ENCODE measurements at regions not wholly inside any gene's neighbourhood (a gene's known extent, or its start where the extent isn't known, plus 50 kb on each side); places are given as distances from the start of the nearest gene placed in this dataset.

DNA sequence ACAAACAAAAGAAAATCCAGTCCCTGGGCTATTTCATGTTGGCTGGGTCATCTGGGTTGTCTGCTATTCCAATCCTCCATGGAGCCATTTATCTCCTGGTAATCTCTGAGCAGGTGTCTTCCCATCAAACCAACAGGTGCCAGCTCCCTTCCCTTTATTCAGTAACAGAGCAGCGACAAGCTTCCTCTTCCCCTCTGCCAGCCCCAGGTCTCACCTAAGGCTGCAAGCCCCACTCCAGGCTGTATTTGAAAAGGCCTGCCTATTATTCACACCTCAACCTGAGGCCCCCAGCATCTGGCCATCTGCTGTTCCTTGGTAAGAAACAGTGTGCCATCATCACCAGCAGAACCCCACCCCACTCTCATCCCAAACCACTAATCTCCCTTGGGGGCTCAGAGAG is 436.2 kb downstream of the BUD13 start:
- TF ChIP-seq, protein P1, sequence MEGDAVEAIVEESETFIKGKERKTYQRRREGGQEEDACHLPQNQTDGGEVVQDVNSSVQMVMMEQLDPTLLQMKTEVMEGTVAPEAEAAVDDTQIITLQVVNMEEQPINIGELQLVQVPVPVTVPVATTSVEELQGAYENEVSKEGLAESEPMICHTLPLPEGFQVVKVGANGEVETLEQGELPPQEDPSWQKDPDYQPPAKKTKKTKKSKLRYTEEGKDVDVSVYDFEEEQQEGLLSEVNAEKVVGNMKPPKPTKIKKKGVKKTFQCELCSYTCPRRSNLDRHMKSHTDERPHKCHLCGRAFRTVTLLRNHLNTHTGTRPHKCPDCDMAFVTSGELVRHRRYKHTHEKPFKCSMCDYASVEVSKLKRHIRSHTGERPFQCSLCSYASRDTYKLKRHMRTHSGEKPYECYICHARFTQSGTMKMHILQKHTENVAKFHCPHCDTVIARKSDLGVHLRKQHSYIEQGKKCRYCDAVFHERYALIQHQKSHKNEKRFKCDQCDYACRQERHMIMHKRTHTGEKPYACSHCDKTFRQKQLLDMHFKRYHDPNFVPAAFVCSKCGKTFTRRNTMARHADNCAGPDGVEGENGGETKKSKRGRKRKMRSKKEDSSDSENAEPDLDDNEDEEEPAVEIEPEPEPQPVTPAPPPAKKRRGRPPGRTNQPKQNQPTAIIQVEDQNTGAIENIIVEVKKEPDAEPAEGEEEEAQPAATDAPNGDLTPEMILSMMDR (IDR thresholded peaks at IDR 0.05; ENCODE audit: borderline replicate concordance, control extremely low read depth, extremely low read depth, insufficient read depth, missing control alignments) = no peak
- DNase-seq (ENCODE audit: low spot score) = no peak
- in situ Hi-C loops (cut with MboI; ENCODE audit: low sequenced_read_pairs, unreplicated experiment) = no loop called here

DNA sequence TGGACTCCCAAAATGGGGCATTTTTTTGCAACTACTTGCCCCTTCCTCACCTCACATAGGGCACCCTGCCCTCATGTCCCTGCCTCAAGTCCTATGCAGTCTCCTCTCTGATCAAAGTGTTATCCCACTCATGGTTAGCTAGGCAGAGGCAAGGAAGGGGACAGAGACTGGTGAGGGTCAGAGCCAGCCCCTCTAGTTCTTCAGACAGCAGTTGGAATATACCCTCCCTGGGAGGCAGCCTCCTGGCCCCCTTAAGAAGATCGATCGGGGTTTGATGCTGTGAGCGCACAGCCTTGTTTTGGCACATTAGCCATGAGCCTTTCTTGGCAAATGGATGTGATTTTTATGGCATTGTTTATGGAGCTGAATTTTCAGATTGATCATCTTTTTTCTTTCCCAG is 436.9 kb downstream of the BUD13 start:
- TF ChIP-seq, protein P1 (IDR thresholded peaks at IDR 0.05; ENCODE audit: borderline replicate concordance, control extremely low read depth, extremely low read depth, insufficient read depth, missing control alignments) = no peak
- no peak for DNase-seq (ENCODE audit: low spot score)
- in situ Hi-C loops (cut with MboI; ENCODE audit: low sequenced_read_pairs, unreplicated experiment) = no loop called here

DNA sequence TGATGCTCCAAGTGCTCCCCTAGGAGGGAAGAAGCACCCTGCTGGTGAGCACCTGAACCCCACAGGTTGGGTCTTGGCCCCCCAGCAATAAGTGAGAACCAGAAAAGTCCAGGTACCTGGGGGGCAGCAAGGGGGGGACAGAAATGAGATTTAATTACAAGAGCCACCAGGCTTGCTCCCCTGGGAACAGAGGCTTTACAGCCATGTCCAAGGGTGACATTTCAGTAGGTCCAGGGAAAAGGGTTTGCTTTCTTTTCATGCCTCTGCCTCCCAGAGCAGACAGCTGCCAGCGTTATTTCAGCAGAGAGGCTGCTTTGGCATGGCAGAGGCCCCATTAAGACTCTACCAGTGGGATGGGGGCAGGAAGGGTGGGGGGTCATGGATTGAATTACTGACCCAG is 437.7 kb downstream of the BUD13 start:
- DNase-seq (ENCODE audit: low spot score) = no peak
- in situ Hi-C loops (cut with MboI; ENCODE audit: low sequenced_read_pairs, unreplicated experiment) = no loop called here
- TF ChIP-seq, protein P1 (IDR thresholded peaks at IDR 0.05; ENCODE audit: borderline replicate concordance, control extremely low read depth, extremely low read depth, insufficient read depth, missing control alignments) = no peak

DNA sequence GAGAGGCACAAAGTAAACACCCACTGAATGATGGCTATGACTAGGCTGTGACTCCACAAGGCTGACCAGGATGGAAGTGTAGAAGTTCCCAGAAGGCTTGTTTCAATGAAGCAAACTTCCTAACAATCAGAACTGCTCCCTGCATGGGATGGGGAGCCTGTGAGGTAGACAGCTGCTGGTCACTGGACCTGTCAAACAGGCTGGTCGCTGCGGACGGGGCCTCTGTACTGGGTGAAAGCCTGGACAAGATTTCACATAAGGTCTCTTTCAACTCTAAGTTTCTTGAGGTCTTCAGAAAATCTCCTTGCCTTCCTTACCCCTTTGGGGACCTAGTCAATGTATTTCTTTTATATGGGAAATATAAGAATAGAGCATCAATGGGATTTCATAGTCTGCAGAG is 438.2 kb downstream of the BUD13 start:
- in situ Hi-C loops (cut with MboI; ENCODE audit: low sequenced_read_pairs, unreplicated experiment) = no loop called here
- TF ChIP-seq, protein P1 (IDR thresholded peaks at IDR 0.05; ENCODE audit: borderline replicate concordance, control extremely low read depth, extremely low read depth, insufficient read depth, missing control alignments) = no peak
- DNase-seq (ENCODE audit: low spot score) = no peak

DNA sequence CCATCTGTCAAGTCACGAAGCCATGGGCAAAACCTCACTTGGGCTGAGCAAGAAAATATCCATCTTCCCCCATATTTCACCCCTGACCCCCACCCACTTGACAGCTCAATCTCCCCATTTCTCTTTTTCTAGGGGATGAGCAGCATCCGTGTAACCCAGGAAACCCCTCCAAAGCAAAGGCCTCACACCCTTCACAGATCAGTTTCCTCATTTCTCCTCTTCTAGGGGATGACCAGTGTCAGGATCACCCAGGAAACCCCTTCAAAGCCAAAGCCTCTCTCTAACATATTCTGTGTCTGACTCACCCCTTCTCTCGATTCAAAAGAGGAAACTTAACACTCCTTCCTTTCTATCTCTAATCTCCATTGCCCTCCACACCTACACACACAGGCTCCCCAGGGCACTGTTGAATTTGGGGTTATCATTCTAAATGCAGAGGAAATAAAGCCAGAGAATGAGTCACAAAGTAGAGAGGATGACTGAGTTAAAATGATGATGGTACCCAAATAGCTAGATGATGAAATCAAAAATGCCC is 439.7 kb downstream of the BUD13 start:
- DNase-seq (ENCODE audit: low spot score) = no peak
- TF ChIP-seq, protein P1 (IDR thresholded peaks at IDR 0.05; ENCODE audit: borderline replicate concordance, control extremely low read depth, extremely low read depth, insufficient read depth, missing control alignments) = no peak
- in situ Hi-C loops (cut with MboI; ENCODE audit: low sequenced_read_pairs, unreplicated experiment) = no loop called here

DNA sequence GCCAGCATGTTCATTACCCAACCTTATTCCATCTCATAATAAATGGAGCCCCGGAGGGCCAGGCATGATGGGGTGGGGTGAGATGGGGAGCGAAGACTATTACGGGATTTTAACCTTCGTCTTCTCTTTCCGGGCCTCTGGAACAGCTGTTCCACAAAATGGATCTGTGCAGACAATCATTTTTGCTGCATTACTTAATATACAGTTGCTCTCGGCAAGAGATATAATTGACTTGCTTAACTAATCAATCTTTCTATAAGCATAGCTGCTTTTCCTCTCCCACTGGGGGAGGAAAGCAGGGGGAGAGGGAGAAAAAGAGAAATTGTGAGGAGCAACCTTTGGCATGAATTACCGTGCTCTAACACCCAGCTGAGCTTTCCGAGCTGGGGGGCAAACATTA is 440.4 kb downstream of the BUD13 start:
- in situ Hi-C loops (cut with MboI; ENCODE audit: low sequenced_read_pairs, unreplicated experiment) = no loop called here
- DNase-seq (ENCODE audit: low spot score) = no peak
- TF ChIP-seq, protein P1 (IDR thresholded peaks at IDR 0.05; ENCODE audit: borderline replicate concordance, control extremely low read depth, extremely low read depth, insufficient read depth, missing control alignments) = no peak

DNA sequence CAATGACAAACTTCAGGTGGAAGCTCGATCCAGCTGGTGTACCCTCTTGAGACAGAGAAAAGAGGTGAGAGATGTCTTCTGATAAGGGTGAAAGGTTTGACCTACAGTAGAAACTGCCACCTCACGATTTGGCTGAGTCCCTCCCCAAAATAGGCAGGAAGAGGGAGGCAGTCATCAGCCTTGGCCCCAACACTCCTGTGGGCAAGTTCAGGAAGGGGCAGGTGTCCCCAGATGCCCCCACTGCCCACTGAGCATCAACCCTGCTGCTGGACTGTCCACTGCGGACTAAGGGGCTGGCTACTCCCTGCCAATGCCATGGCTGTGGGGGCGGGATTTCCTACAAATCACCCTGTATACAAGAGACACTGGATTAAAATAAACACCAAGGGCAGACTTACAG is 441.4 kb downstream of the BUD13 start:
- TF ChIP-seq, protein P1 (IDR thresholded peaks at IDR 0.05; ENCODE audit: borderline replicate concordance, control extremely low read depth, extremely low read depth, insufficient read depth, missing control alignments) = no peak
- in situ Hi-C loops (cut with MboI; ENCODE audit: low sequenced_read_pairs, unreplicated experiment) = no loop called here

More for the DNA sequence above, 441.4 kb downstream of the BUD13 start:
- DNase-seq (ENCODE audit: low spot score) = no peak

Measured in GM13976 (cell line).